Duodenal mucosa (tissue), 2 donors: ENCODE measurements at regions not wholly inside any gene's neighbourhood (a gene's known extent, or its start where the extent isn't known, plus 50 kb on each side); places are given as distances from the start of the nearest gene placed in this dataset.

ENCODE experiments used
- H3K27ac ChIP-seq: one replicate; pipeline ENCODE4 v1.7.0; 2013; ENCODE audit warnings: low read depth, low read length
- H3K27me3 ChIP-seq, 2 donors: one replicate each; pipeline ENCODE4 v1.7.0; 2013; ENCODE audit warnings: low read length in 2 of 2, control low read depth in 1 of 2; ENCODE audit not compliant: insufficient read depth in 2 of 2, control insufficient read depth in 1 of 2
- H3K36me3 ChIP-seq, 2 donors: one replicate each; pipeline ENCODE4 v1.7.0; 2013; ENCODE audit warnings: low read length in 2 of 2, control low read depth in 1 of 2; ENCODE audit not compliant: insufficient read depth in 2 of 2, control insufficient read depth in 1 of 2
- H3K4me1 ChIP-seq, 2 donors: one replicate each; pipeline ENCODE4 v1.7.0; 2013; ENCODE audit warnings: low read length in 2 of 2, control low read depth in 1 of 2; ENCODE audit not compliant: insufficient read depth in 2 of 2, control insufficient read depth in 1 of 2
- H3K4me3 ChIP-seq, 2 donors: one replicate each; pipeline ENCODE4 v1.7.0; 2013; ENCODE audit warnings: low read length in 2 of 2, low read depth in 1 of 2
- H3K9ac ChIP-seq, 2 donors: one replicate each; pipeline ENCODE4 v1.7.0; 2013; ENCODE audit warnings: low read length in 2 of 2, low read depth in 1 of 2
- H3K9me3 ChIP-seq, 2 donors: one replicate each; pipeline ENCODE4 v1.7.0; 2013; ENCODE audit warnings: low read length in 2 of 2, control low read depth in 1 of 2; ENCODE audit not compliant: control insufficient read depth in 1 of 2

DNA sequence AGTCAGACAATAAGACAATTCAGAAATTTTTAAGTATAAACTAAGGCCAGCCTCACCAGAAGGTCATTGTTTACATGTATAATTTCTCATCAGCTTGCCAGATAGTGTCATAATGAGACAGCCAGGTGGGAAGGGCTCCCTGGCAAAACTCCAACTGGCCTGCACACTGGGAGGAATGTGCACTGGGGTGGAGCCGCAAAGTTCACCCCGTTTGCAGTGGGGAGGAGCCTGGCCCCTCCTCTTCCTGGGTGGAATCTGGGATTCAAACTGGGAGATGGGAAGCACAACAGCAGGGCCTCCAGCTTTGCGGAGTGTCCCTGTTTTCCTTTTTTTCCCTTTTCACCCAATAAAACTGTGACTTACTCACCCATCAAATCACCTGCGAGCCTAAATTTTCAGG, 329.9 kb downstream of the SMARCA1 start:
- no peaks in the 10 kb centered on the region for H3K27me3 ChIP-seq
- no peak overlapping the region for H3K4me3 ChIP-seq
- no peak overlapping the region for H3K27ac ChIP-seq
- no peak overlapping the region for H3K9ac ChIP-seq
- H3K4me1 ChIP-seq, result no peaks in the 10 kb centered on the region
- H3K36me3 ChIP-seq, result no peaks in the 10 kb centered on the region
- no peaks in the 10 kb centered on the region for H3K9me3 ChIP-seq

- no peaks in the 10 kb centered on the region for H3K36me3 ChIP-seq
- no peaks in the 10 kb centered on the region for H3K9me3 ChIP-seq
- H3K4me3 ChIP-seq, result no peak overlapping the region
- H3K27ac ChIP-seq, result no peak overlapping the region
- no peaks in the 10 kb centered on the region for H3K27me3 ChIP-seq
- H3K4me1 ChIP-seq, result no peaks in the 10 kb centered on the region
- no peak overlapping the region for H3K9ac ChIP-seq
These were observed 335.1 kb downstream of the SMARCA1 start for GRCh38 chrX:129188231-129188630.

DNA sequence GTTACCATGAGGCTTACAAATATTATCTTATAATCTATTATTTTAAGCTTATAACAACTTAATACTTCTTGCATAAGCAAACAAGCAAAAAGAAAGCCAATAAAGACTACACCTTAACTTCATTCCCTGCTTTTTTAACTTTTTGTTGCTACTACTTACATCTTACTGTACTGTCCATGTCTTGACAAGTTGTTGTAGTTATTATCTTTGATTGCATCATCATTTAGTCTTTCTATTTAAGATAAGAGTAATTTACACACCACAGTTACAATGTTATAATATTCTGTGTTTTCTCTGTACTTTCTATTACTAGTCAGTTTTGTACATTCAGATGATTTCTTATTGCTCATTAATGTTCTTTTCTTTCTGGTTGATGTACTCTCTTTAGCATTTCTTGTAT, 346.6 kb downstream of the SMARCA1 start:
- H3K9me3 ChIP-seq, result no peaks in the 10 kb centered on the region
- H3K4me1 ChIP-seq, result no peaks in the 10 kb centered on the region
- H3K36me3 ChIP-seq, result no peaks in the 10 kb centered on the region
- no peak overlapping the region for H3K9ac ChIP-seq
- no peak overlapping the region for H3K27ac ChIP-seq
- no peak overlapping the region for H3K4me3 ChIP-seq
- no peaks in the 10 kb centered on the region for H3K27me3 ChIP-seq

DNA sequence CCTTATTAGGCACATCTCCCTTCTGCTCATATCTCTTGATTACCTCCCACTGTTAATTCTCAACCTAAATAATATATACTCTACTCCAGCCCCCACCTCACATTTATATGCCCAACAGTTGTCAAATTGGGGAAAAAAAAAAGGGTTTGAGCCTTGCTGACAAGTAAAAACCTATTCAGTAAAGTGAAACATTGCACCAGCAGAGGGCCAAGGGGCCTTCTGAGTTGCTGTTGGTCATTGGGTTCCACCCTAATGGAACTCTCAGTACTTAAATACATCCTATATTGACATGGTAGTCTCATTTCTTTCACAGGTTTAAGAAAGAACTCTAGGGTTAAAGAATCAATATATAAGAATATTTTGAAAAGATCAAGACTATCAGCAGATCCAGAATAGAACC, 362.2 kb downstream of the SMARCA1 start:
- H3K4me3 ChIP-seq, result no peak overlapping the region
- H3K9ac ChIP-seq, result no peak overlapping the region
- no peaks in the 10 kb centered on the region for H3K27me3 ChIP-seq
- H3K27ac ChIP-seq, result no peak overlapping the region
- no peaks in the 10 kb centered on the region for H3K4me1 ChIP-seq
- H3K9me3 ChIP-seq, result no peaks in the 10 kb centered on the region
- no peaks in the 10 kb centered on the region for H3K36me3 ChIP-seq

- H3K4me3 ChIP-seq, result no peak overlapping the region
- no peaks in the 10 kb centered on the region for H3K4me1 ChIP-seq
- H3K36me3 ChIP-seq, result no peaks in the 10 kb centered on the region
- H3K27ac ChIP-seq, result no peak overlapping the region
- H3K9ac ChIP-seq, result no peak overlapping the region
- H3K27me3 ChIP-seq, result no peaks in the 10 kb centered on the region
- no peaks in the 10 kb centered on the region for H3K9me3 ChIP-seq
These were observed 364.8 kb downstream of the SMARCA1 start for GRCh38 chrX:129158505-129158904.

- Histone ChIP-seq H3K27ac (no peak overlapping the region), H3K36me3 (no peaks in the 10 kb centered on the region), H3K4me3 (no peak overlapping the region), H3K9me3 (no peaks in the 10 kb centered on the region), H3K4me1 (no peaks in the 10 kb centered on the region), H3K9ac (no peak overlapping the region), H3K27me3 (no peaks in the 10 kb centered on the region)
These were observed 377.4 kb downstream of the SMARCA1 start for GRCh38 chrX:129145840-129146272.

DNA sequence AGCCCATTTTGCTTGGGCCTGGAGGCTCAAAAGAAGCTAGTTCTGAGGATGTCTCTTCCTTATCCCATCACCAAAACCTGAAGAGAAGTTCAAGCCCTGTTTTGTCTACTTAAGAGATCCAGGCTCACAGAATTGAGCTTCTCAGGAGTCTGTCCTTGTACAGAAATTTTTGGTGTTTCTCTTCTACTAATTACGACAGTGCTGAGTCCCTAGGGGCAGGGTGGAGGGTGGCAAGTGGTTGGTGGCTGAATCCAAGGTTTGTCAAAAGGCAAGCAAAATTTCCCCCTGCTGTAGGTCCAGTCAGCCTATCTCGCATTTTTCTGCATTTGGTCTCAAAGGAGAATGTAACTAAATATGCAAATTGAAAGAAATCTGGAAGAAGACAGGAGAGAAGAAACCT, 377.9 kb downstream of the SMARCA1 start:
- Histone ChIP-seq H3K36me3 (no peaks in the 10 kb centered on the region), H3K27me3 (no peaks in the 10 kb centered on the region), H3K9me3 (no peaks in the 10 kb centered on the region), H3K4me1 (no peaks in the 10 kb centered on the region), H3K9ac (no peak overlapping the region), H3K27ac (no peak overlapping the region), H3K4me3 (no peak overlapping the region)

GRCh38 chrX:129144172-129145038, 378.9 kb downstream of the SMARCA1 start:
- H3K9ac ChIP-seq, result no peak overlapping the region
- H3K9me3 ChIP-seq, result no peaks in the 10 kb centered on the region
- no peak overlapping the region for H3K4me3 ChIP-seq
- H3K27me3 ChIP-seq, result no peaks in the 10 kb centered on the region
- no peak overlapping the region for H3K27ac ChIP-seq
- H3K36me3 ChIP-seq, result no peaks in the 10 kb centered on the region
- H3K4me1 ChIP-seq, result no peaks in the 10 kb centered on the region

DNA sequence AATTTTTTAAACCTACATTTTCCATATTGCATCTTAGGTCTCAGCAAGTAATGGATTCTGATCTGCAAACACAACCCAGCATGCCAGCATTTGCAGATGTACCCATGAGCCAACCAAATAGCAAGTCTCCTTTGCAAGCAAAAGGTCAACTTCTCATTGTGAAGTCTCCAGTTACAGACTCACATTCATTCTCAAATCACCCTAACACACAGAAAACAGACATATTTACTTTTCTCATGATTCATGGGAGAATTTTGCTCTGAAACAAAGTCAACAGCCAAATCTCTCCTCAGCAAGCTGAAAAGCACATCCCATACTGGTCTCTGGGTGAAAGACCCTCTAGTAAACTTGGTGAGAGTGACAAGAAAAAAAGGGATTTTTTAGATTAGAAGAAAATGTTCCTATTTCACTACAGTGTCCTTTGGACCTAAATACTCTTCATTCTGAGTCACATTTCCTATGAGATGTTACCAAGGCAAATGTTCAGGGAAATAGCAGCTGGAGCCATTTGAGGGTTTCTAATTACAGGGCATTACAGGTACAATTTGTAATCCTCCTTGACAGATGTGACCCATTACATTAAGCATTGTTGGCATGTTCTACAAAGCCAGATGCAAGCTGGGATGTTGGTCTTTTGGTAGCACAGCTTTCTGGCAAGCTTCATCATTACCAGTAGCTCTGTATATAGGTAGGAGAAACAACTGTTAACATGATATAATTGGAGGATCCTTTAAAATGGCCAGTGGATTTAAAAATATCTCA, 383.3 kb downstream of the SMARCA1 start:
- H3K4me1 ChIP-seq, result no peaks in the 10 kb centered on the region
- no peaks in the 10 kb centered on the region for H3K9me3 ChIP-seq
- H3K27me3 ChIP-seq, result no peaks in the 10 kb centered on the region
- H3K4me3 ChIP-seq, result no peak overlapping the region
- H3K36me3 ChIP-seq, result no peaks in the 10 kb centered on the region
- H3K27ac ChIP-seq, result no peak overlapping the region
- no peak overlapping the region for H3K9ac ChIP-seq

DNA sequence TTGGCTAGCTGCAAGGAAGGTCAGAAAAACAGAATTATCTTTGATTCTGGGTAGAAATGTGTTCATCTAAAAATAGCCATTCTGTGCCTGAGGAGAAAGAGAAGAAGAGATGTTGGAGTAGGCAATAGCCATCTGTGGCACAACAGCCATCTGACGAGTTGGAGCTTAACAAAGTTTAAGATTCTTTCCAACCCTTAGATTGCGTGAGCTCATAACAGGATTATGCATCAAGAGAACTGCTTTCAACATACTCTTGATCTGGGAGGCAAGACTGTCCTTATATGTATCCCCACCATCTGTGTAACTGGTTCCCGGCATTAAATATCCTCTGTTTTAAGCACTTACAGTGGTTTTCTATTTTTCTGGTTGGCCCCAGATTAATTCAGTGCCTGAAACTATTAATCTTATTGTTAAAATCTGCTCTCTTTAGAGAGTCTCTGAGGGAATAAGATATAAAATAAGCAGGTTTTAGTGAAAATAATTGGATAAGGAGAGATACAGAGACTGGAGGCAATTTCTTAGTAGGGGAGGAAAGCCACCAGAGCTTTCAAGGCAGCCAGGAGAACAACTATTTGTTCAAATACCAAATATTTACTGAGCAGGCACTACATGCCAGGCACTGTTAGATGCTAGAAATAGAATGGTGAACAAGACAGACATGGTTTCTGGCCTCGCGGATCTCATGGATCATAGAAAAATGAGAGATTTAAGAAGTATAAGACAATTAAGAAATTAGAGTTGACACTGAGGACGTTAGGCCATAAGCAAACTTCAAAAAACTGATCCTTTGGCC, 398.0 kb downstream of the SMARCA1 start:
- H3K36me3 ChIP-seq, result no peaks in the 10 kb centered on the region
- no peaks in the 10 kb centered on the region for H3K27me3 ChIP-seq
- no peak overlapping the region for H3K27ac ChIP-seq
- H3K9me3 ChIP-seq, result no peaks in the 10 kb centered on the region
- H3K4me1 ChIP-seq, result no peaks in the 10 kb centered on the region
- H3K4me3 ChIP-seq, result no peak overlapping the region
- no peak overlapping the region for H3K9ac ChIP-seq
